Right lobe of liver (tissue), 4 donors: ENCODE measurements at regions not wholly inside any gene's neighbourhood (a gene's known extent, or its start where the extent isn't known, plus 50 kb on each side); places are given as distances from the start of the nearest gene placed in this dataset.

Source experiments
- CTCF ChIP-seq, 4 donors: fragments of 200-600 bp in 3 of 4; fragments of 450-650 bp in 1 of 4; IDR thresholded peaks; one replicate each; pipeline versions ENCODE4 v1.5.1 to v1.8.0; 2016 to 2022; ENCODE audit warnings: antibody characterized with exemption in 4 of 4, mild to moderate bottlenecking in 2 of 4
- POLR2A ChIP-seq: fragments of 450-650 bp; IDR thresholded peaks from one replicate; pipeline ENCODE4 v1.6.1; 2017; ENCODE audit warnings: antibody characterized with exemption, mild to moderate bottlenecking
- donor health status: DM: no; HTN: no; CAD: no.
- donor health status: DM: no; HTN: no; CAD: no.
- donor health status: DM: no; HTN: yes; CAD: no.

- TF ChIP-seq CTCF (IDR thresholded peaks at IDR 0.05), result no peak
- TF ChIP-seq POLR2A, result no peak
These were observed 286.8 kb downstream of the SKIDA1 start for GRCh38 chr10:21238717-21239116.
